Neural cell (in vitro differentiated cells): ENCODE measurements at regions not wholly inside any gene's neighbourhood (a gene's known extent, or its start where the extent isn't known, plus 50 kb on each side); places are given as distances from the start of the nearest gene placed in this dataset.
"Not testable (repeated sequence)": the region's sequence is repeated elsewhere in the genome, so short reads cannot be mapped to it uniquely, and the experiment has no call there.

Experiments used
- CTCF ChIP-seq: fragments of 450-650 bp; IDR thresholded peaks from 2 replicates; pipeline ENCODE4 v1.5.1; 2014; ENCODE audit warnings: antibody characterized with exemption, mild to moderate bottlenecking, moderate library complexity; ENCODE audit not compliant: poor library complexity, severe bottlenecking
- EP300 ChIP-seq: fragments of 450-650 bp; conservative IDR thresholded peaks from 2 replicates; pipeline ENCODE4 v1.6.1; 2014; ENCODE audit warnings: antibody characterized with exemption, mild to moderate bottlenecking, moderate library complexity; ENCODE audit not compliant: poor library complexity, severe bottlenecking
- EZH2 ChIP-seq: fragments of 200-600, 300-800 bp; shearing (Covaris generic), sonication (generic); IDR thresholded peaks from 2 replicates; pipeline ENCODE4 v1.6.1; 2014; ENCODE audit warnings: antibody characterized with exemption, low read length, borderline replicate concordance, mild to moderate bottlenecking; ENCODE audit not compliant: insufficient read depth, poor library complexity, severe bottlenecking
- MXI1 ChIP-seq: fragments of 450-650 bp; conservative IDR thresholded peaks from 2 replicates; pipeline ENCODE4 v1.6.1; 2014; ENCODE audit warnings: antibody characterized with exemption, mild to moderate bottlenecking; ENCODE audit not compliant: poor library complexity, severe bottlenecking
- POLR2AphosphoS5 ChIP-seq: IDR thresholded peaks from 2 replicates; pipeline ENCODE4 v1.6.1; 2012
- REST ChIP-seq: IDR thresholded peaks from 2 replicates; pipeline ENCODE4 v1.6.1; 2012; ENCODE audit warnings: borderline replicate concordance
- TAF1 ChIP-seq: IDR thresholded peaks from 2 replicates; pipeline ENCODE4 v1.6.1; 2012; ENCODE audit warnings: low read depth

- TF ChIP-seq CTCF, TAF1, EP300, EZH2, MXI1, POLR2AphosphoS5, REST: not testable (repeated sequence)
Measured at GRCh38 chr17:15869868-15870267, 75.1 kb upstream of the ADORA2B start.
